Suprapubic skin (tissue), 4 donors: ENCODE measurements at regions not wholly inside any gene's neighbourhood (a gene's known extent, or its start where the extent isn't known, plus 50 kb on each side); places are given as distances from the start of the nearest gene placed in this dataset.
A peak's percentile ranks its signal among the peaks of the same experiment; 100 is the strongest.
"Not testable (repeated sequence)": the region's sequence is repeated elsewhere in the genome, so short reads cannot be mapped to it uniquely, and the experiment has no call there.

ENCODE experiments used
- DNase-seq, 2 donors: peaks; one replicate each; pipeline ENCODE4 v3.0.0-alpha.2; 2019; ENCODE audit warnings: low spot score in 2 of 2
- H3K27ac ChIP-seq: fragments of 200-600 bp; sonication (generic); one replicate; pipeline ENCODE4 v1.5.1; 2019
- H3K27me3 ChIP-seq: fragments of 200-600 bp; sonication (generic); one replicate; pipeline ENCODE4 v1.5.1; 2019
- H3K36me3 ChIP-seq: fragments of 200-600 bp; sonication (generic); one replicate; pipeline ENCODE4 v1.5.1; 2019
- H3K4me1 ChIP-seq: fragments of 200-600 bp; sonication (generic); one replicate; pipeline ENCODE4 v1.5.1; 2019
- H3K4me3 ChIP-seq: fragments of 200-600 bp; sonication (generic); one replicate; pipeline ENCODE4 v1.5.1; 2019; ENCODE audit warnings: mild to moderate bottlenecking
- H3K9me3 ChIP-seq: fragments of 200-600 bp; sonication (generic); one replicate; pipeline ENCODE4 v1.5.1; 2019
- CTCF ChIP-seq, 2 donors: fragments of 200-600 bp in 1 of 2; fragments of 450-650 bp in 1 of 2; sonication (generic) in 1 of 2; IDR thresholded peaks; one replicate each; pipeline ENCODE4 v1.5.1; 2016 to 2019; ENCODE audit warnings: antibody characterized with exemption in 2 of 2, mild to moderate bottlenecking in 1 of 2, moderate library complexity in 1 of 2
- EP300 ChIP-seq: sonication (generic); formaldehyde crosslinking; IDR thresholded peaks from one replicate; pipeline ENCODE4 v1.6.1; 2017; ENCODE audit warnings: antibody characterized with exemption
- POLR2A ChIP-seq, 2 donors: fragments of 450-650 bp; IDR thresholded peaks; one replicate each; pipeline ENCODE4 v1.6.1; 2017; ENCODE audit warnings: antibody characterized with exemption in 2 of 2, mild to moderate bottlenecking in 2 of 2, moderate library complexity in 2 of 2
- POLR2AphosphoS5 ChIP-seq, 3 donors: sonication (generic); formaldehyde crosslinking; IDR thresholded peaks; one replicate each; pipeline ENCODE4 v1.6.1; 2017; ENCODE audit warnings: antibody characterized with exemption in 3 of 3
- WGBS: methylation state at CpG from one replicate; pipeline ENCODE4 v1.1.5; 2018; 5-methylcytosine and 5-hydroxymethylcytosine counted together

GRCh38 chr6:166253778-166254204, 54.4 kb downstream of the PRR18 start:
- Histone ChIP-seq H3K9me3 (no peaks in the 10 kb centered on the region), H3K27me3 (peaks cover 32% of the 10 kb centered on the region), H3K4me3 (peak overlapping the region; percentile 47), H3K27ac (no peak overlapping the region), H3K36me3 (no peaks in the 10 kb centered on the region), H3K4me1 (peaks cover 13% of the 10 kb centered on the region)
- no peak for DNase-seq
- WGBS = 3% methylated on average over 26 of the region's 26 CpGs
- no peak for TF ChIP-seq CTCF (IDR thresholded peaks at IDR 0.05)

- no peaks in the 10 kb centered on the region for H3K9me3 ChIP-seq
- DNase-seq = no peak
- WGBS = 3% methylated on average over 30 of the region's 38 CpGs
- H3K27me3 ChIP-seq = peaks cover 29% of the 10 kb centered on the region
- peak overlapping the region; percentile 28 for H3K27ac ChIP-seq
- no peaks in the 10 kb centered on the region for H3K36me3 ChIP-seq
- TF ChIP-seq CTCF (IDR thresholded peaks at IDR 0.05) (no peak), EP300 (no peak), POLR2AphosphoS5 (IDR thresholded peaks at IDR 0.05) (no peak), POLR2A (IDR thresholded peaks at IDR 0.05) (no peak)
- H3K4me1 ChIP-seq = peaks cover 10% of the 10 kb centered on the region
- peak overlapping the region; percentile 47 for H3K4me3 ChIP-seq
Observed at GRCh38 chr6:166253281-166253681, 54.9 kb downstream of the PRR18 start.

GRCh38 chr6:166252601-166253000, 55.6 kb downstream of the PRR18 start:
- WGBS = 89% methylated on average over 11 of the region's 27 CpGs

GRCh38 chr6:166251655-166252054, 56.5 kb downstream of the PRR18 start:
- 61% methylated on average over 6 of the region's 6 CpGs for WGBS
- no peak for DNase-seq
- TF ChIP-seq EP300 (no peak), CTCF (IDR thresholded peaks at IDR 0.05) (no peak), POLR2A (IDR thresholded peaks at IDR 0.05) (no peak), POLR2AphosphoS5 (IDR thresholded peaks at IDR 0.05) (no peak)
- Histone ChIP-seq H3K27me3 (peaks cover 26% of the 10 kb centered on the region), H3K36me3 (no peaks in the 10 kb centered on the region), H3K4me3 (no peak overlapping the region), H3K27ac (no peak overlapping the region), H3K9me3 (no peaks in the 10 kb centered on the region), H3K4me1 (peaks cover 10% of the 10 kb centered on the region)

More at GRCh38 chr6:166252601-166253000, 55.6 kb downstream of the PRR18 start:
- no peak overlapping the region for H3K27ac ChIP-seq
- DNase-seq = no peak
- no peaks in the 10 kb centered on the region for H3K9me3 ChIP-seq
- H3K27me3 ChIP-seq = peaks cover 27% of the 10 kb centered on the region
- no peak for TF ChIP-seq POLR2A (IDR thresholded peaks at IDR 0.05)
- no peak for TF ChIP-seq EP300
- TF ChIP-seq CTCF (IDR thresholded peaks at IDR 0.05) = no peak
- no peak for TF ChIP-seq POLR2AphosphoS5 (IDR thresholded peaks at IDR 0.05)
- no peaks in the 10 kb centered on the region for H3K36me3 ChIP-seq
- no peak overlapping the region for H3K4me3 ChIP-seq
- peaks cover 10% of the 10 kb centered on the region for H3K4me1 ChIP-seq

- H3K4me1 ChIP-seq = peaks cover 10% of the 10 kb centered on the region
- DNase-seq = no peak
- H3K27me3 ChIP-seq = peaks cover 26% of the 10 kb centered on the region
- no peak overlapping the region for H3K4me3 ChIP-seq
- WGBS = 52% methylated on average over 3 of the region's 3 CpGs
- H3K27ac ChIP-seq = no peak overlapping the region
- no peak for TF ChIP-seq CTCF (IDR thresholded peaks at IDR 0.05)
- no peak for TF ChIP-seq EP300
- no peak for TF ChIP-seq POLR2A (IDR thresholded peaks at IDR 0.05)
- no peak for TF ChIP-seq POLR2AphosphoS5 (IDR thresholded peaks at IDR 0.05)
- no peaks in the 10 kb centered on the region for H3K9me3 ChIP-seq
- H3K36me3 ChIP-seq = no peaks in the 10 kb centered on the region
Observed at GRCh38 chr6:166251211-166251610, 57.0 kb downstream of the PRR18 start.

GRCh38 chr6:166249061-166249785, 59.0 kb downstream of the PRR18 start:
- not testable (repeated sequence) for H3K36me3 ChIP-seq, H3K27ac ChIP-seq, H3K4me1 ChIP-seq, H3K4me3 ChIP-seq, DNase-seq, H3K9me3 ChIP-seq
- WGBS = 90% methylated on average over 16 of the region's 16 CpGs
- H3K27me3 ChIP-seq = peaks cover 18% of the 10 kb centered on the region
